ENCODE measurements at regions not wholly inside any gene's neighbourhood (a gene's known extent, or its start where the extent isn't known, plus 50 kb on each side); places are given as distances from the start of the nearest gene placed in this dataset.
A peak's percentile ranks its signal among the peaks of the same experiment; 100 is the strongest.

DNA sequence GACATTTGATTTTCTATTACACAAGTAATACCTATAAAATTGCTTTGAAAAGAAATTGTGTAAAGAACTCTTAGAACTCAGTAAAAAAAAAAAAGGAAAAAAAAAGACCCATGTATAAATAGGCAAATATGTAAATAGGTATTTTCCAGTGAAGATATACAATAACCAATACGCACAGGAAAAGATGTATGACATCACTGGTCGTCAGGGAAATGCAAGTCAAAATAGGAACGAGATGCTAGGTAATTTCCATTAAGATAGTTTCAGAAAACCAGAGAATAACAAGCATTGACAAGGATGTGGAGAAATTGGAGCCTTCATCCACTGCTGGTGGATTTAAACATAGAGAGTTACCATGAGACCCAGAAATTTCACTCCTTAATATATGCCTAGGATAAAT is 708.8 kb downstream of the MTRR start:
- FAIRE-seq, result no peak

DNA sequence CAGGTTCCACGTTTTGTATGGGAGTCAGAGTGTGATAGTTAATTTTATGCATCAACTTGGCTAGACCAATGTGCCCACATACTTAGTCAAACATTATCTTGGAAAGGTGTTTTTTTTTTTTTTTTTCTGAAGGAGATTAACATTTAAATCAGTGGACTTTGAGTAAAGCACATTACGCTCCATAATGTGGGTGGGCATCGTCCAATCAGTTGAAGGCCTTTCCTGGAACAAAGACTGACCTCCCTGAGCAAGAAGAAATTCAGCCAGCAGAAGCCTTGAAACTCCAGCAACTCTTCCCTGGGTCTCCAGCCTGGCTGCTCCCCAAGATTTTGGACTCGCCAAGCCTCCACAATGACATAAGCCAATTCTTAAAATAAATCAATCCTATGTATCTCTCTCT is 711.4 kb downstream of the MTRR start:
- no peak for FAIRE-seq

DNA sequence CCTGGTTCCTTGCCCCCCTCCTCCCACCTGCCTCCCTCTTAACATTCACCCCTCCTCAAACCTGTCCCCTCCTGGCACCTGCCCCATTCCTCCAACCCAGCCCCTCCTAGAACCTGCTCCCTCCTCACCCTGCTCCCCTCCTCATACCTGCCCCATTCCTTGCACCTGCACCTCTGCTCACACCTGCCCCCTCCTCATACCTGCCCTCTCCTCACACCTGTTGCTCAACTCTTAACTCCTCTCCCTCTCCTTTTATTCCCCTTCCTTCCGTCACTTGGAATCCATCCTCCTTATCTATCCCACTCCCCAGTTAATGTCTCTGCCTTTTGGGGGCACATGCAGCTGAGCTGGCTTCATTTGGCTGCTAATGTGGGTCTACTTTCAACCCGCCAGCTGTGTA is 712.1 kb downstream of the MTRR start:
- no peak for FAIRE-seq

DNA sequence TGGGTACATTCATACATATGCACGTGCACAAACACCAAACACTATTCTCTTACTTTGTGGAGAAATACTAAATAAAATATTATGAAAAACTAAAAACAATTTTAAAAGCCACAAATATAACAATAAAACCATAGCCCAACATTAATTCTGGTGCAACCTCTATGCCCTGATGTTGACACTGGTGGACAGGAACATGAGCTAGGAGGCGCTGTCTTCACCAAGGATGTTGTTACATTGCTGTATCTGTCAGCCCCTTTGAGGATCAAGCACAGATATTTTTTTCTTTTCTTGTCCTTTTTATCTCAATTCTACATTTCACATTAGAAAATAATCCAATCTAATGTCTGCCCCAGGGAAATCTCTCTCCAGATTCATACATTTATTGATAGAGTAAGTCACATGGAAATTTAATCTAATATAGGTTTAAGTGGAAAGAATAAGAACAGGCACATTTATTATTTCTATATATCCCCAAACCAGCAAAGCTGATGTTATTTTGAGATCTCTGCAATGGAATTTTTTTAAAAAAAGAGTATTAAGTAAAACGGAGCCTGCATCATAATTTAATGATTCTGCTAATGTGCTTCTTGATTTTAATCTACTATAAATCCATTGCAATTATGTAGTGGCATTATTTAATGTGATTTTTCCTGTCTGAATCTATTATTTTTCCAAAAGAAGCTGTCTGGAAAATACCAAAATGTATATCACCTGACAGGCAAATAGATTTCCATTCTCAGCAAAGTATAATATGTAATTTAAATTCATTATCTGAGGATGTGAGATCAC is 716.5 kb downstream of the MTRR start:
- FAIRE-seq, result no peak

DNA sequence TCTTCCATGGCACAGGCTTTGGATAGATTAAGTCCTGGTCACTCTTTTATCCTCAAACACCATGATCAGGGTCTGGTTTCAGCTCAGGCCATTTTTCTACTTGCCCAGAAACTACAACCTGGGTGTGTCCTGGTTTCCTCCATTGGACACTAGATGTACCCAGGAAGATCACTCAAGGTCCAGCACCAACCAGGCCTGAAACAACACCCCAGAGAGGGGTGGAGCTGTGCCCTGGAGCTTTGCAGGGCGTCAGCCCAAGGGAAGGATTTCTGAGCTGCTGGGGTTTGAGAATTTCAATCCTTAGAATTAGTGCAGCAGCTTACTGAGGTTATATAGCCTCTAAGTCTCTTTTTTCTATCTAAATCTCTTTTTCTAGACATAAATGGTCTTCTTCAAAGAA is 722.0 kb downstream of the MTRR start:
- no peak for FAIRE-seq

DNA sequence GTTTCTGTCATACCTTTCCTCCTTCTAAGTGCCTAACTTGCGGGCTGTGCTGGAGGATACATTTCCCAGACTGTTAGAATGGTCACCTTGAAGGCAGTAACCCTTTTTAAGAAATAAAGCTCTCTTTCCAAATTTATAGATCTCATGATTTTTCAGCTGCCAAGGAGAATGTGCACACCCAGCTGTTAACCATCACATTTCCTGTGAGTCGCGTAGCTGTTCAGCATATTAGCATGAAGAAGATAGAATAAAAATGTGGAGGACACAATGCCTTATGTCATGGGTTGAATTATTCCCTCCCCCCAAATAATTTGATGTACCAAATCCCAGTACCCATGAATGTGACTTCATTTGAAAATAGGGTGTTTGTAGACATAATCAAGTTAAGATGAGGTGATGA is 729.4 kb downstream of the MTRR start:
- FAIRE-seq, result no peak

DNA sequence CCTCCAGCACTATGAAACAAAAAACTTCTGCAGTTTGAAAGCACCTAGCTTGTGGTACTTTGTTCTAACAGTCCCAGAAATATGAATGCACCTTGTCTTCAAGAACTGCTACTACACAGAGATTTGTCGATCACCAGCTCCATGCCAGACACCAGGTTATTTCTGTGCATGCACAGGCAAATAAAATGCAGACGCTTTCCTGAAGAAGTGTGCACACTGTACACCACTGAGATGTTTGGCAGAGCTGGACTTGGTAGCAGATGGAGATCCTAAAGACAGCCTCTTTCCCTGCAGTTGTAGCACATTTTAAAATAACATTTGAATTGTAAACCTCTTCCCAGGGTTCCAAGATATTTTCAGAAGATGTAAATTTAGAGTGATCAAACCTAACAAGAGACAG is 730.0 kb downstream of the MTRR start:
- FAIRE-seq, result no peak

DNA sequence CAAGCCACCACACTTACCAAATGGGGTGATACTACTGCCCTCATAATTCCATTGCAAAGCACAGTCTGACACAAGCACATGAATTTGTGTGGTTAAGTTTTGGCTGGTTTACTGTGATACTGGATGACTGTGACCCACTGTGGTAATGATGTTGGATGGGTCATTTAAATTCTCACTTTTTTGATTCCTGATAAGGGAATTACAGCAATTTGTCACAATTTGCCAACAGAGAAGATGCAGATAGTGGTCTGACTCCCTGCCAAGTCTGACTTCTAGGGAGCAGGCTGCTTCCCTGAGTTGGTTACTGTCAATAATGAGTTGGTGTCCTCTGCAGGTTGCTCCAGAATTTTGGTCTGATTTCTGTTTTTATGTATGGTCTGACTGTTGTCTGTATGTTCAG is 731.9 kb downstream of the MTRR start:
- no peak for FAIRE-seq

DNA sequence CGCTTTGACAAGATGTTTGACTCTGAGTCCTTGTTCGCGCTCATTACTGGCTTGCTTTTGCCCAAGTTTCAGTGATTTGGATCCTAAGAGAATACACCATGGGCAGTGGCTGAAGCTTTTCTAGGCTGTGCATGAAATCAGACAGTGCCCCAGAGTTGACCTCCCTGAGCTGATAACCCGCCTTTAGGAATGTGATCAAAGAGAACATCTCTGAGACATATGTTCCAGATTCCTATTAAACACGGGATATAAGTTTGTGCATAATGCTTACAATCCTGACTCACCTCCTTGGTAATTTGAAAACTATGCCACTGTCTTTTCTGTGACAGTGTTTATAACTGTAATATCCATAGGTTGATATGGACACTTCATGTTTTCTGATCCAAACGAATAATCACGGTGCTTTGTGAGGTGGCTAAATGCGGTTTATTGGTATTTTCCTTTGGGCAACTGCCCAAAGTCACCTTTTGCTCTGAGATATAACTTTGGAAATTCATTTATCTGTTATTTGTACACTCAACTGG is 732.9 kb downstream of the MTRR start:
- no peak for FAIRE-seq

DNA sequence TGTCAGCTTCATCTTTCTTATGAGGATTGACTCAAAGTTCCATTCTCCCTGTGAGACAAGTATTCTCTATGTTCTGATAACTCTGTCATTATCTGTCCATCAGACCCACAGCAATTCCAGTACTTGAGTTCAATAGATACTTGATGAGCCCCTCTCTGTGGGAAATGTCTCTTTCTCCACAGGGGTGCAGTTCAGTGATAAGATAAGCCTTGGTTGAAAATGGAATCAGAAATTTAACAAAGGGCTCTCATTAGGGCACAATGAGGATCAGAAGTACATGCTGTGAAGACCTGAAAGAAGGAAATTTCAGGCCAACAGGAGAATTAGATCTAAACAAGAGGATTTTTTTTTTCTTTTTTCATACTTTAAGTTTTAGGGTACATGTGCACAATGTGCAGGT is 737.3 kb downstream of the MTRR start:
- FAIRE-seq, result no peak

DNA sequence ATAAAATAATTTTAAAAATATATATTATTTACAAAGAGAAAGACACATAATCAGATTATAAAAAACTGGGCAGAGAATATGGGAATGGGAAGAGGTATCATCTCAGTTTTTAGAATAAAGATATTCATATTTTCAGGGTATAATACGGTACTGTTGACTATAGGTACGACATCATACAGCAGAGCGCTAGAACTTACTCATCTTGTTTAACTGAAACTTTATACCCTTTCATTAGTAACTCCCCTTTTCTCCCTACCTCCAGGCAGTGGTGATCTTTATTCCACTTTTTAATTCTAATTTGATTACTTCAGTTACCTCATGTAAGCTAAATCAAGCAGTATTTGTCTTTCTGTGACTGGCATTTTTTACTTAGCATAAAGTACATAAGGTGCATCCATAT is 742.1 kb downstream of the MTRR start:
- no peak for FAIRE-seq

DNA sequence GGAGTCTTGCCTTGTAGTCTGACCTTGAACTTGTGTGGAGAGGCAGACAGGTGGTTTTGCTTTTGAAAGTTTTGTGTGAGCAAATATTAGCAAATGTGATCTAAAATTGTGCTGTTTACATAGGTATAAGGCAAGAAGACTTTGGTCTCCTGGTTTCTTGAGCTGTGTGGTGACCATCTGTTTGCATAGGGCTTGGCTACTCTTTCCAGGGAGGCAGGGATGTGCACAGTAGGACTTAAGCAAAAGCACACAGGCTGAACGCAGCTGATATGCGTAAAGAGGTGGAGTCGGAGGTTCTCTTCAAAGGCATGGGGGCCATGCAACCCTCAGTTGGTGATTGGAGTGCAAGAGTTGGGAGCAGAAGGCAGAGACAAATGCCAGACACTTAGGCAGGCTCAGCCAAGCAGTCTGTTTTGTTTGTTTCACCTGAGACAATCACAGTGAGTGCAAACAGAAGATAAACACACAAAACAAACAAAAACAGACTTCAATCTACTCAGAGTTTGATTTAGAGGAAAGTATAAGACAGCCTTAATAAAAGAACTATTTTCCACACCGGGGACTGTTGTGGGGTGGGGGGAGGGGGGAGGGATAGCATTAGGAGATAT is 744.2 kb downstream of the MTRR start:
- FAIRE-seq, result no peak

DNA sequence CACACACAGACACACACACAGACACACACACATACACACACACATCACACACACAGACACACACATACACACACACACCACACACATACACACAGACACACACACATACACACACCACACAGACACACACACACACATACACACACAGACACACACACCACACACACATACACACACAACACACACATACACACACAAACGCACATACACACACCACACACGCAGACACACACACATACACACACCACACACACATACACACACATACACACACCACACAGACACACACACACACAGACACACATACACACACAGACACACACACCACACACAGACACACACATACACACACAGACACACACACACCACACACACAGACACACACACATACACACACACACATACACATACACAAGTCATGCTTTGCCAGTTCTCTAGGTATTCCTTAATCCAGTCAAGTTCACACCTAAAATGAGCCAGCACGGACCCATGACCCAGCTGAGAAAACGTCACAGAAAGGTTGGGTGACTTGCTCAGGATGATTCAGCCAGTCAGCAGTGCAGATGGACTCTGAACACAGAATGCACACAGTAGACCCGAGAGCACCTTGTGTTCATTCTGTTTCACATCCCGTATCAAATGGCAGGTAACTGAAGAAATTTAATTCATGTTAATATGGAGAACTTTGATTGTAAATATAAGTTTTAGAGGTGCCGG is 746.4 kb downstream of the MTRR start:
- no peak for FAIRE-seq

DNA sequence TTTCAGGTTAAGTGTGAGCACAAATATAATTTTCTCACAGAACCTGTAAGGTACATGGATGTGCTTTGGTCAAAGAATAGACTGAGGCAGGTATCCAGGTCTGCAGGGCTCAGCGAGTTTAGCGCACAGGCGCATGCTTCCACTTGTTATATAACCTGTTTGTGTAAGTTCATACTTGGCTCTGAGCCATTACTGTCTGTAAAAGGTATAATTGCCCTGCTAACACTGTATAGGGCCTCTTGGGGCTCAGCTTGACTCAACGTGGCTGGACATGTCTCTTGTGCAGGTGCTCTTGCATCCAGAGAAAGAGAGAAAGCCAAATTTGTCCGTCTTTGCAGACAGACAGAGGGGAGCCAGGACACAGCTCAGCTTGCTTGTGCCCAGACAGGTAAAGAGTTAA is 759.6 kb downstream of the MTRR start:
- no peak for FAIRE-seq

DNA sequence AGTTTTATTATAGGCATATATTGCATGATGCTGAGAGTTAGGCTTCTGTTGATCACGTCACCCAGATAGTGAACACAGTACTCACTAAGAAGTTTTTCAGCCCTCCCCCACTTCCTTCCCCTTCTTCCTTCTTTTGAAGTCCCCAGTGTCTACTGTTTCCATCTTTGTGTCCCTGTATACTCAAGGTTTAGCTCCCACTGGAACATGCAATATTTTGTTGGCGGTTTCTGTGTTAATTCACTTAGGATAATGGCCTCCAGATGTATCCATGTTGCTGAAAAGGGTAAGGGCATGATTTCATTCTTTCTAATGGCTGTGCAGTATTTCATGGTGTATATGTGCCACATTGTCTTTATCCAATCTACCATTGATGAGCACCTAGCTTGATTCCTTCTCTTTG is 764.3 kb downstream of the MTRR start:
- FAIRE-seq, result no peak

DNA sequence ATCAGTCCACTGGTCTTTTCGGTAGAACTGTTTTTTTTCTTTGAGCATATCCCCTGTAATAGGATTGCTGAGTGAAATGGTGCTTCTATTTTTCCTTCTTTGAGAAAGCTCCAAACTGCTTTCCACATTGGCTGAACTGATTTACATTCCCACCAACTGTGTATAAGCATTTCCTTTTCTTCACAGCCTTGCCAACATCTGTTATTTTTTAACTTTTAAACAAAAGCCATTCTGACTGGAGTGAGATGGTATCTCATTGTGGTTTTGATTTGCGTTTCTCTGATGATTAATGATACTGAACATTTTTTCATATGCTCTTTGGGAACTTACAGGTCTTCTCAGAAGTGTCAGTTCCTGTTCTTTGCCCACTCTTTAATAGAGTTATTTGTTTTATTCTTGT is 764.7 kb downstream of the MTRR start:
- FAIRE-seq, result peak; percentile 64

DNA sequence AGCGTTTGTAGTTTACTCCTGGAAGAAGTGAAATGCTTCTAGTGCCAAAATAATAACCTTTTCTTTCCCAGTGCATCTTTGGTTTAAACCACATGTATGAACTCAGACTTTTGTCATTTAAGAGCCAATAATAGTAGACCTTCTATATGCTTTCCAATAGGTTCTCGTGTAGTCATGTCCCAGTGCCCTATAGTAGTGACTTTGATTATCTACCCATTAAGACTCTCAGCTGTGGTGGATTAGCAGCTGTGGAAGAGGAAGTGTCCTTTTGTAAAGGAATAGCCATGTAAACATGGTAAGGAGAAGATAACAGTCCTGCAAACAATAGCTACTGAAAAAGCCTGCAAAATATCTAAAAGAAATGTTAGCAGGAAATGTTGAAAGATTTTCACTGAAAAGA is 765.3 kb downstream of the MTRR start:
- no peak for FAIRE-seq

DNA sequence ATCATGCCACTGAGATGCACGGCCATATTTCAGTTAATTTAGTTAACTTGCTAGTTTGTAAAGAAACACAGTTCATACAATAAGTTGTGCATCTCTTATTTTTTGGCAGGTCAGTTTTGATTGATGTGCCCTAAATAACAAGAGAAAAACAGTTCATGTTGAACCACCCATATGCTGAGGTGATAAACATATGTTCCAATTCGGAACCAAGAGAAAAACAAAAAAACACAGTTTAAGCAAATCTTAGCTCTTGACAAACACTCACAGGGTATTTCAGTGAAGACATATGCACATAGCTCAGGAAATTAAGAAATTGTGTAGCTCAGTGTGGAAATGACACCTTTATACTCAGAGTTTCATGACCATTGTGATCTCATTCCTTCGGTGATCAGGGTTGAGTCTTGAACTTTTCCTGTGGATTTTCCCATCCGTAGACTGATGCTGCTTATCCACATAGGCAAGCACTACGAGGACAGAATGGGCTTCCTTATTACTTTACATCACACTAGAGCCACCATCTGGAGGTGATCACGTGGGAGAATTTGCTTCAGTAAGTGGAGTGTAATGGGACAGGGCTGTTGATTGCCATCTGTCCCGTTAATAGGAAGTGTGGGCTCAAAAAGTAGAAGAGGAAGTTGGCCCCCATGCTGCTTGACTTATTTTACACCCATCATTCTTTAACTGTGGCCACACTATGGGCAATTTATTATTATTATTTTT is 773.0 kb downstream of the MTRR start:
- no peak for FAIRE-seq

DNA sequence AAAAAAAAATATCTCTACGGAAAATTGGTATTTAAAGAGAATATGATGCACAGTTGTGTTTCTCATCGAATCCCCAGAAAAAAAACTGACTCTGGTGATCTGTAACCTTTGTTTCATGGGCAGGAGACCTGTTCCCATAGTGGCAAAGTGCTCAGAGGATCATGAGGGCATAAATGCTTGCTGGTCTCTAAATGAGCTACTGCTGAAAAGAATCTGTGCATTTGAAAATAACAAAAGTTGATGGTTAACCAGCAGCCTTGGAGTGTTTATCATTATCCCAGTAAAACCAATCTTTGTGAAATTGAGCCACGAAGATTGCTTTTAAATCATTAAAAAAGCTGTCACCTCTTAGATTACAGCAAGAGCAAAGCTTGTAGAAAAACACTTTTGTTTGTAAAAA is 775.4 kb downstream of the MTRR start:
- FAIRE-seq, result no peak

DNA sequence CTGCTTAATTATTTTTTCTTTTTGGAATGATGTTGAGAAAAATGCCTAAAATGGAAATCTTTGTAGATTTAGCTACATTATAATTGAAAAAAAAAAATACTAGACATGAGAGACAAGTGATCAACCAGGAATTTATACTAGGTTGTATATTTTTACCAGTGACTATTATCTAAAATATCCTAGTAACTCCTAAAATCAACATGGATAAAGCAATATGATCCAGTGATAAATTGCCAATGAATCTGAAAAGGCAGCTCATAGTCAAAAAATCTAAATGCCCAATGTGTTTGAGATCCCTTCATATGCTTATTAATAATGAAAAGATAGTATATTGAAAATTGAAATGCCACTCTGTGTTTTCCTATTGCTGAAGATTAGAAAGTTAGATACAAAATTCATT is 778.2 kb downstream of the MTRR start:
- no peak for FAIRE-seq

DNA sequence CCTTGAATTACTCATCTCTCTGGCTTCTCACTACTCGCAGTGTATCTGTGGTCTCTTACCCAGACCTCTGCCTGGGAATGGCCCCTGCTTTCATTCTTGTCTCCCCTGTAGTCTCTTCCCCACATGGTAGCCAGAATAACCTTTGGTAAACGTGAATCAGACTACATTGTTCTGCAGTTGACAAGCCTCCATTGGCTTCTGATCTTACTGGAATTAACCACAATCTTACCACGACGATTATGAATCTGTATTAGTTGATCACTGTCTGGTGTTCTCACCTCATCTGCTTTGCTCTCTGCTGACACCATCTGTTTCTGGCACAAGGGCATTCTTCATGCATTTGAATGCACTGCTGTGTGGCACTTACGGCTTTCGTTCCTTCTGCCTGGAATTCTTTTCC is 781.2 kb downstream of the MTRR start:
- no peak for FAIRE-seq

DNA sequence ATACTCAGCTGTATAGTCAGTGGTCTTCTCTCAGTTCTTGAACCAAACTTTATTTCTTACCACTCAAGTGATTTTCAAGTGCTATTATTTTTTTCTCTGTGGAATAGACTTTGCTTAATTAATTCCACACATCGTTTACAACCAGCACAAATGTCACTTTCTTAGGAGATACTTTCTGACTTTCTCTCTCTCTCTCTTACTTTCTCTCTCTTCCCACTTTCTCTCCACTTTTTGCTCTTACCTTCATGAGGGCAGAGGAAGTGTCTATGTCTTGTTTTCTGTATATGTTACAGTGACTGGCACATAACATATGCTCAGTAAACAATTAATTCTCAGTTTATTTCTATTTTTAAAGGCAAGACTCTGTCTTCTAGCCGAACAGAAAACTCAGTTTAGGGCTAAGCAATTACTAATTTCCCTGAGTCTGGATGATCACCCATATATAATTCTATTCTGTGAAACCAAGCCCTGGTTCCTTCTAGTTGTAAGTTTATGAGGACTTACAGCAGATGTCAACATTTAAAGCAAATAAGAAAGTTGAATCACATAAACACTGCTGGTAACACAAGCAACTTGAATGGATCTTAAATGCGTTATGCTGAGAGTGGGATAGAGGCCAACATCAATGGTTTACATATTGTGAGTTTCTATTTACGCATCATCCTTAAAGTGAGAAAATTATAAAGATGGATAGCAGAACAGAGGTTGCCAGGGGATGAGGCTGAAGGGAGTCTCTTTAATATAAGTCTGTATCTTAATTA is 791.4 kb downstream of the MTRR start:
- FAIRE-seq, result no peak

DNA sequence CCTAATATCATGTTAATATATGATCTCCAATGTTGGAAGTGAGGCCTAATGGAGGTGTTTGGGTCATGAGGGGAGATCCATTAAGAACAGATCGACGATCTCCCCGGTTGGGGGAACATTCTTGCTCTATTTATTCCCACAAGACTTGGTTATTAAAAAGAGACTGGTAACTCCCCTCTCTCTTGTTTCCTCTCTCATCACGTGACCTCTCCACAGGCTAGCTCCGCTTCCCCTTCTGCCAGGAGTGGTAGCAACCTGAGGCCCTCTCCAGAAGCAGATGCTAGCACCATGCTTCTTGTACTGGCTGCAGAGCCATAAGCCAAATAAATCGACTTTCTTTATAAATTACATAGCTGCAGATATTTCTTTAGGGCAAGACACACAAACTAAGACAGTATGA is 794.4 kb downstream of the MTRR start:
- no peak for FAIRE-seq

Measured in endometrium (tissue), 2 donors.